C4-2B (cell line): ENCODE measurements at regions not wholly inside any gene's neighbourhood (a gene's known extent, or its start where the extent isn't known, plus 50 kb on each side); places are given as distances from the start of the nearest gene placed in this dataset.

ENCODE experiments used
- ZFX ChIP-seq: fragments of 450-650 bp; IDR thresholded peaks from 2 replicates; pipeline ENCODE4 v1.6.1; 2017
- TF ChIP-seq, protein P1 (sequence below): fragments of 450-650 bp; conservative IDR thresholded peaks from 2 replicates; pipeline ENCODE4 v1.5.1; 2017; ENCODE audit warnings: mild to moderate bottlenecking

DNA sequence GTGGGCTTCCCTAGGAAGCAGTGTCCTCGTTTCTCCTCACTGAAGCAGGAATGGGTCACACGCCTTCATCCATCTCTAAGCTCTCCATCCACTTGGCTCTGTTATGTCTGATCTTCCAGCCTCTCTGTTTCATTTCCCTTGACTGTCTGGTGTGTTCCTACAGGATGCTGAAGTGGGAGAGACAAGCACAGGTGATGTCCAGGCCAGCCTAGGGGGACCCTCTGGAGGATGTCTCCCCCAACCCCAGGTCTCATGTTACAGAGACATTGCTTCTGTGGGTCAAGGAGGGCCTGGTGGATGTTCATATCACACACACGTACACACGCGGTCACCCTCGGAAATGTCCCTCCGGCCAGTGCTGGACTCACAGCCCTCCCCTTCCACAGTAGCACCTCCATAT, 229.9 kb downstream of the CDC5L start:
- TF ChIP-seq, protein P1, sequence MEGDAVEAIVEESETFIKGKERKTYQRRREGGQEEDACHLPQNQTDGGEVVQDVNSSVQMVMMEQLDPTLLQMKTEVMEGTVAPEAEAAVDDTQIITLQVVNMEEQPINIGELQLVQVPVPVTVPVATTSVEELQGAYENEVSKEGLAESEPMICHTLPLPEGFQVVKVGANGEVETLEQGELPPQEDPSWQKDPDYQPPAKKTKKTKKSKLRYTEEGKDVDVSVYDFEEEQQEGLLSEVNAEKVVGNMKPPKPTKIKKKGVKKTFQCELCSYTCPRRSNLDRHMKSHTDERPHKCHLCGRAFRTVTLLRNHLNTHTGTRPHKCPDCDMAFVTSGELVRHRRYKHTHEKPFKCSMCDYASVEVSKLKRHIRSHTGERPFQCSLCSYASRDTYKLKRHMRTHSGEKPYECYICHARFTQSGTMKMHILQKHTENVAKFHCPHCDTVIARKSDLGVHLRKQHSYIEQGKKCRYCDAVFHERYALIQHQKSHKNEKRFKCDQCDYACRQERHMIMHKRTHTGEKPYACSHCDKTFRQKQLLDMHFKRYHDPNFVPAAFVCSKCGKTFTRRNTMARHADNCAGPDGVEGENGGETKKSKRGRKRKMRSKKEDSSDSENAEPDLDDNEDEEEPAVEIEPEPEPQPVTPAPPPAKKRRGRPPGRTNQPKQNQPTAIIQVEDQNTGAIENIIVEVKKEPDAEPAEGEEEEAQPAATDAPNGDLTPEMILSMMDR, result no peak
- TF ChIP-seq ZFX, result no peak
